HepG2 (cell line): ENCODE measurements at regions not wholly inside any gene's neighbourhood (a gene's known extent, or its start where the extent isn't known, plus 50 kb on each side); places are given as distances from the start of the nearest gene placed in this dataset.
"Not testable (repeated sequence)": the region's sequence is repeated elsewhere in the genome, so short reads cannot be mapped to it uniquely, and the experiment has no call there.

Source experiments
- ATAC-seq: fragments of 200-7000 bp; cut with Tn5 transposase; 3 replicates; pipeline ENCODE4 v1.9.1; 2020; ENCODE audit warnings: mild to moderate bottlenecking, moderate library complexity
- BruUV-seq: library from RNA; stranded (reverse); fragments of 400-500 nt; replicated peaks from 2 replicates; lab custom pipeline; 2021; lab: Mats Ljungman, UMichigan
- CTCF ChIA-PET: fragments of 300-600 bp; formaldehyde crosslinking; extraction: SDS; loops from one replicate; lab custom pipeline; 2021; ENCODE audit warnings: low total read pairs, inconsistent platforms, low intra/inter-chr PET ratio; lab: Yijun Ruan, JAX
- POLR2A ChIA-PET: fragments of 350-600 bp; sonication (Branson Sonifier 250); formaldehyde crosslinking; loops from one replicate; lab custom pipeline; 2020; ENCODE audit warnings: antibody characterized with exemption, inconsistent platforms; lab: Yijun Ruan, JAX
- DNase-seq: peaks from one replicate; pipeline ENCODE4 v3.0.0-alpha.2; 2015; ENCODE audit warnings: low spot score
- FAIRE-seq: peaks from 3 replicates; lab custom pipeline; 2011; peaks lifted over from hg19 to GRCh38; lab: Jason Lieb, UNC
- H2AFZ ChIP-seq: one replicate; pipeline ENCODE4 v1.6.1; 2011; ENCODE audit warnings: low read length, inconsistent platforms
- H3K27ac ChIP-seq: fragments of 300-600 bp; 3 replicates; pipeline ENCODE4 v1.8.0; 2011; ENCODE audit warnings: mixed run types, mild to moderate bottlenecking, mixed read lengths, low read length, inconsistent platforms; ENCODE audit not compliant: insufficient read depth; ENCODE audit errors: extremely low read length
- H3K27me3 ChIP-seq, 2 experiments: fragments of 200-600 bp in 1 of 2; 2 replicates in 1 of 2; 3 replicates in 1 of 2; pipeline versions ENCODE4 v1.6.0 to v1.8.0; 2011; ENCODE audit warnings: low read length in 2 of 2, mild to moderate bottlenecking in 2 of 2, moderate library complexity in 2 of 2, inconsistent platforms in 1 of 2; ENCODE audit not compliant: insufficient read depth in 2 of 2, control insufficient read depth in 1 of 2
- H3K36me3 ChIP-seq, 2 experiments: fragments of 200-600 bp in 1 of 2; replicated peaks in 1 of 2; 2 replicates in 1 of 2; 3 replicates in 1 of 2; pipeline versions ENCODE4 v1.5.1 to v1.8.0; 2011; ENCODE audit warnings: low read length in 2 of 2, inconsistent platforms in 1 of 2; ENCODE audit not compliant: insufficient read depth in 2 of 2, control insufficient read depth in 1 of 2
- H3K4me1 ChIP-seq: 2 replicates; pipeline ENCODE4 v1.5.1; 2012; ENCODE audit warnings: low read length, inconsistent platforms; ENCODE audit not compliant: insufficient read depth
- H3K4me2 ChIP-seq: 2 replicates; pipeline ENCODE4 v1.6.0; 2011; ENCODE audit warnings: low read depth, low read length, inconsistent platforms
- H3K4me3 ChIP-seq, 3 experiments: fragments of 200-600 bp in 1 of 3; sonication (generic), shearing (Covaris generic) in 1 of 3; replicated peaks in 1 of 3; 2 replicates each; pipeline ENCODE4 v1.5.1; 2011 to 2016; ENCODE audit warnings: low read length in 3 of 3, inconsistent platforms in 2 of 3, low read depth in 2 of 3, mild to moderate bottlenecking in 2 of 3, control low read depth in 1 of 3, mixed read lengths in 1 of 3; ENCODE audit not compliant: insufficient read depth in 1 of 3
- H3K79me2 ChIP-seq: one replicate; pipeline ENCODE4 v1.6.1; 2011; ENCODE audit warnings: low read length, inconsistent platforms; ENCODE audit not compliant: insufficient read depth
- H3K9ac ChIP-seq: 2 replicates; pipeline ENCODE4 v1.6.0; 2011; ENCODE audit warnings: mild to moderate bottlenecking, low read depth, low read length, inconsistent platforms; ENCODE audit not compliant: insufficient read depth
- H3K9me3 ChIP-seq: 2 replicates; pipeline ENCODE4 v1.5.1; 2012; ENCODE audit warnings: mild to moderate bottlenecking, low read length
- H4K20me1 ChIP-seq: 2 replicates; pipeline ENCODE4 v1.6.0; 2011; ENCODE audit warnings: inconsistent platforms, mild to moderate bottlenecking, low read length, moderate library complexity; ENCODE audit not compliant: insufficient read depth
- HIVEP1 ChIP-seq: sonication (generic); formaldehyde crosslinking; IDR thresholded peaks from 2 replicates; pipeline ENCODE4 v1.4.0; 2020; ENCODE audit warnings: mild to moderate bottlenecking, missing genetic modification reagents
- LCORL ChIP-seq, 2 experiments: fragments of 450-650 bp in 1 of 2; sonication (generic) in 1 of 2; formaldehyde crosslinking in 1 of 2; IDR thresholded peaks; 2 replicates each; pipeline versions ENCODE4 v1.5.0 to v1.6.1; 2017 to 2020; ENCODE audit warnings: antibody characterized with exemption in 1 of 2, missing genetic modification reagents in 1 of 2
- ZBTB34 ChIP-seq: sonication (generic); formaldehyde crosslinking; IDR thresholded peaks from 2 replicates; pipeline ENCODE4 v1.8.0; 2022; ENCODE audit warnings: mild to moderate bottlenecking, missing genetic modification reagents
- ZNF644 ChIP-seq: IDR thresholded peaks from 2 replicates; pipeline ENCODE4 v1.6.1; 2016; ENCODE audit warnings: low read depth
- WGBS: methylation state at CpG from one replicate; pipeline ENCODE4 v1.1.6; 2017; ENCODE audit warnings: low lambda C conversion rate; 5-methylcytosine and 5-hydroxymethylcytosine counted together
- in situ Hi-C: cut with HindIII; loops from 2 replicates; pipeline ENCODE4 v1.10.0; 2017; ENCODE audit warnings: low pct_unique_long_range_greater_than_20kb; ENCODE audit not compliant: extremely low pct_ligation_motif_present
- intact Hi-C: fragments of 100-400 bp; cut with micrococcal nuclease; formaldehyde crosslinking; loops from one replicate; pipeline ENCODE4 v1.10.0; 2022; ENCODE audit not compliant: unreplicated experiment
- TF ChIP-seq, protein P1 (sequence below): sonication (generic); formaldehyde crosslinking; IDR thresholded peaks from 2 replicates; pipeline ENCODE4 v1.4.0; 2020; ENCODE audit warnings: mild to moderate bottlenecking, missing genetic modification reagents

GRCh38 chr4:17232566-17233253 lies 279.2 kb downstream of the QDPR start (continued):
- TF ChIP-seq HIVEP1 (CRISPR knock-in tag): no peak
- TF ChIP-seq ZBTB34 (CRISPR knock-in tag): no peak
- TF ChIP-seq, protein P1, sequence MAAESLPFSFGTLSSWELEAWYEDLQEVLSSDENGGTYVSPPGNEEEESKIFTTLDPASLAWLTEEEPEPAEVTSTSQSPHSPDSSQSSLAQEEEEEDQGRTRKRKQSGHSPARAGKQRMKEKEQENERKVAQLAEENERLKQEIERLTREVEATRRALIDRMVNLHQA: no peak

DNA sequence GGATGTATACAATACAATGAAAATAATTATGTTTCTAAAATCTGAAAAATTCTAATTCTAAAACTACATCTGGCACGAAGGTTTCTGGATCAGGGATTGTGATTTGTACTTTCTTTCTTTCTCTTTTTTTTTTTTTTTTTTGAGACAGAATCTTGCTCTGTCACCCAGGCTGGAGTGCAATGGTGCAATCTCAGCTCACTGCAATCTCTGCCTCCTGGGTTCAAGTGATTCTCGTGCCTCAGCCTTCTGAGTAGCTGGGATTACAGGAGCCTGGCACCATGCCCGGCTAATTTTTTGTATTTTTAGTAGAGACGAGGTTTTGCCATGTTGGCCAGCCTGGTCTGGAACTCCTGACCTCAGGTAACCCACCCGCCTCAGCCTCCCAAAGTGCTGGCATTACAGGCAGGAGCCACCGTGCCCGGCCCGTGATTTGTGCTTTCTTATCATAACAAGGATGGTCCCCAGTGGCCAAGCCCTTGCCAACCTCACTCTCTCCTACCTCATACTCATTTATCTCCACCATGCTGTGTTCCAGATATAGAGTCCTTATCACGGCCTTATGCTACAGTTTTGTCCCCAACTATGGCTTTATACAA lies 279.9 kb downstream of the QDPR start:
- H3K9ac ChIP-seq, H3K79me2 ChIP-seq, H4K20me1 ChIP-seq, POLR2A ChIA-PET, FAIRE-seq, DNase-seq, H3K27me3 ChIP-seq, H3K4me1 ChIP-seq, H2AFZ ChIP-seq, ATAC-seq, H3K27ac ChIP-seq, in situ Hi-C loops, H3K4me2 ChIP-seq, CTCF ChIA-PET, H3K9me3 ChIP-seq, intact Hi-C loops, BruUV-seq, H3K36me3 ChIP-seq, H3K4me3 ChIP-seq: not testable (repeated sequence)
- WGBS: 11% methylated on average over 9 of the region's 9 CpGs

GRCh38 chr4:17230727-17231126 lies 281.2 kb downstream of the QDPR start:
- peak; percentile 85 for TF ChIP-seq LCORL (IDR thresholded peaks at IDR 0.05)
- no peak for TF ChIP-seq LCORL (CRISPR knock-in tag; IDR thresholded peaks at IDR 0.05)
- TF ChIP-seq ZNF644 (CRISPR knock-in tag): no peak
- Histone ChIP-seq H3K27ac (no peak overlapping the region), H4K20me1 (no peaks in the 10 kb centered on the region), H2AFZ (no peak overlapping the region), H3K4me3 (no peak overlapping the region), H3K79me2 (no peaks in the 10 kb centered on the region), H3K4me1 (no peaks in the 10 kb centered on the region), H3K27me3 (0 out of 5 replicates have a peak, but pooled peaks cover 0 to 4% of the 10 kb centered on the region in 2 experiments), H3K9ac (no peak overlapping the region), H3K36me3 (no peaks in the 10 kb centered on the region), H3K4me2 (no peak overlapping the region), H3K9me3 (no peaks in the 10 kb centered on the region)
- no TSS peak for BruUV-seq
- ATAC-seq (no peak), DNase-seq (no peak), FAIRE-seq (no peak)
- in situ Hi-C loops: no loop called here
- ChIA-PET POLR2A (no interaction called here), CTCF (no interaction called here)
- 3% methylated on average over 1 of the region's 1 CpG for WGBS
- intact Hi-C loops: no loop called here
